MCF 10A (cell line): ENCODE measurements at regions not wholly inside any gene's neighbourhood (a gene's known extent, or its start where the extent isn't known, plus 50 kb on each side); places are given as distances from the start of the nearest gene placed in this dataset.

ENCODE experiments used
- BruUV-seq: library from RNA; stranded (reverse); fragments of 400-500 nt; replicated peaks from 2 replicates; lab custom pipeline; 2021; lab: Mats Ljungman, UMichigan
- CTCF ChIA-PET: fragments of 300-600 bp; sonication (Branson Sonifier 250); formaldehyde crosslinking; extraction: SDS; loops from one replicate; lab custom pipeline; 2021; ENCODE audit warnings: antibody characterized with exemption, inconsistent platforms; lab: Yijun Ruan, JAX
- POLR2A ChIA-PET: fragments of 300-600, 350-650 bp; sonication (Branson Sonifier 250); formaldehyde crosslinking; extraction: SDS; loops from one replicate; lab custom pipeline; 2020; ENCODE audit warnings: antibody characterized with exemption, inconsistent platforms; lab: Yijun Ruan, JAX
- DNase-seq: peaks from one replicate; pipeline ENCODE4 v3.0.0-alpha.2; 2018; ENCODE audit not compliant: unreplicated experiment
- H3K27ac Mint-ChIP-seq: one replicate; pipeline ENCODE4 v1.8.0; 2022; ENCODE audit warnings: mild to moderate bottlenecking, low read depth, mixed read lengths; ENCODE audit not compliant: unreplicated experiment
- H3K27me3 Mint-ChIP-seq: one replicate; pipeline ENCODE4 v1.8.0; 2022; ENCODE audit warnings: mixed read lengths; ENCODE audit not compliant: insufficient read depth, unreplicated experiment
- H3K36me3 Mint-ChIP-seq: one replicate; pipeline ENCODE4 v1.8.0; 2022; ENCODE audit warnings: mild to moderate bottlenecking, moderate library complexity, mixed read lengths; ENCODE audit not compliant: insufficient read depth, unreplicated experiment
- H3K4me1 Mint-ChIP-seq: one replicate; pipeline ENCODE4 v1.8.0; 2022; ENCODE audit warnings: mixed read lengths; ENCODE audit not compliant: insufficient read depth, unreplicated experiment
- H3K4me3 Mint-ChIP-seq: one replicate; pipeline ENCODE4 v1.8.0; 2022; ENCODE audit warnings: mild to moderate bottlenecking, moderate library complexity, mixed read lengths; ENCODE audit not compliant: unreplicated experiment
- H3K9me3 Mint-ChIP-seq: one replicate; pipeline ENCODE4 v1.8.0; 2022; ENCODE audit warnings: mixed read lengths; ENCODE audit not compliant: unreplicated experiment
- intact Hi-C: fragments of 100-400 bp; cut with micrococcal nuclease; formaldehyde crosslinking; loops from 2 replicates; pipeline ENCODE4 v1.14.1; 2022
- TF ChIP-seq, protein P1 (sequence below): fragments of 200-600 bp; IDR thresholded peaks from one replicate; pipeline ENCODE4 v1.8.0; 2022; ENCODE audit warnings: antibody characterized with exemption, mild to moderate bottlenecking; ENCODE audit not compliant: unreplicated experiment

DNA sequence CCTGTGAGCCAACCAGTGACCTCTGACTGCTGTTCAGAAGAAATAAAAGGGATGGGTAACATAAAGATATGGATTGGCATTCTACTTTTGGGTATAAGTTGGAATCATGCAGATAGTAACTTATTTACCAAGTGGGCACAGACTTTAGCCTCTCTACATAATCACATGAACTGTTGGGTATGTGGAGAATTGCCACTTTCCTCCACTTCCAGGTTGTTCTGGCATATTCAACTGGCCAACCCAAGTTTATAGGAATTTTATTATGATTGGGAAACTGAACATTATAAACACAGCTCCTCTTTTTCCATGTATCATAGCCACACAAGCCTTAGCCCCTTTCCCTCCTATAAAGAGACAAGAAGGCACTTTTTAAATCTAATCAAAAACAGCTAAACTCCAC, 179.3 kb downstream of the RNF152 start:
- BruUV-seq: no TSS peak
- CTCF ChIA-PET: interaction anchor here (0.6 kb wide), 1 partner anchor 1097 kb away, joined by 5 read pairs; no protein-coding TSS in a partner anchor

DNA sequence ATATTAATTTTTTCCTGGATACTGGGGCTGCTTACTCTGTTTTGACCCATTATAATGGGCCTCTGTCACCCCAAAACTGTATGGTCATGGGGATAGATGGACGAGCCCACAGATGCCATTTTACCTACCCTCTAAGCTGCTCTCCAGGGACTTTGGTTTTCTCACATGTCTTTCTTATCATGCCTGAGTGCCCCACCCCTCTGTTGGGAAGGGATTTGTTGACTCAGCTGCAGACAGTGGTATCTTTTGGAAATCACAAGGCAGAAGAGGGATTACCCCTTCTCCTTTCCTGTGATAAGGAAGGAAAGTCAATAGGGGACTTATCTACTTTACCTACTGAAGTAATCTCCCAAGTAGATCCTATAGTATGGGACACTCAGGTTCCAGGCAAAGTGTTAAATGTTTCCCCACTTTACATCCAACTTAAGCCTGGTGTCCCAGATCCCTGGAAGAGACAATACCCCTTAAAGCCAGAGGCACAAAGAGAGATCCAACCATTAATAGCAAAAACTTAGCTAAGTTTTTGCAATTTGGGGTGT, 182.7 kb downstream of the RNF152 start:
- intact Hi-C loops: no loop called here
- BruUV-seq: no TSS peak
- POLR2A ChIA-PET: no interaction called here
- Mint-ChIP-seq H3K27me3 (no peaks in the 10 kb centered on the region), H3K36me3 (no peaks in the 10 kb centered on the region), H3K27ac (no peak overlapping the region), H3K9me3 (no peaks in the 10 kb centered on the region), H3K4me1 (no peaks in the 10 kb centered on the region), H3K4me3 (no peak overlapping the region)
- TF ChIP-seq, protein P1, sequence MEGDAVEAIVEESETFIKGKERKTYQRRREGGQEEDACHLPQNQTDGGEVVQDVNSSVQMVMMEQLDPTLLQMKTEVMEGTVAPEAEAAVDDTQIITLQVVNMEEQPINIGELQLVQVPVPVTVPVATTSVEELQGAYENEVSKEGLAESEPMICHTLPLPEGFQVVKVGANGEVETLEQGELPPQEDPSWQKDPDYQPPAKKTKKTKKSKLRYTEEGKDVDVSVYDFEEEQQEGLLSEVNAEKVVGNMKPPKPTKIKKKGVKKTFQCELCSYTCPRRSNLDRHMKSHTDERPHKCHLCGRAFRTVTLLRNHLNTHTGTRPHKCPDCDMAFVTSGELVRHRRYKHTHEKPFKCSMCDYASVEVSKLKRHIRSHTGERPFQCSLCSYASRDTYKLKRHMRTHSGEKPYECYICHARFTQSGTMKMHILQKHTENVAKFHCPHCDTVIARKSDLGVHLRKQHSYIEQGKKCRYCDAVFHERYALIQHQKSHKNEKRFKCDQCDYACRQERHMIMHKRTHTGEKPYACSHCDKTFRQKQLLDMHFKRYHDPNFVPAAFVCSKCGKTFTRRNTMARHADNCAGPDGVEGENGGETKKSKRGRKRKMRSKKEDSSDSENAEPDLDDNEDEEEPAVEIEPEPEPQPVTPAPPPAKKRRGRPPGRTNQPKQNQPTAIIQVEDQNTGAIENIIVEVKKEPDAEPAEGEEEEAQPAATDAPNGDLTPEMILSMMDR: no peak
- no peak for DNase-seq
- CTCF ChIA-PET: interaction anchor here (0.7 to 1.5 kb wide), 2 partner anchors 18 to 128 kb away, joined by 3 to 6 read pairs; no protein-coding TSS in a partner anchor

More for the DNA sequence above, 179.3 kb downstream of the RNF152 start:
- H3K9me3 Mint-ChIP-seq: no peaks in the 10 kb centered on the region
- no peak overlapping the region for H3K4me3 Mint-ChIP-seq
- intact Hi-C loops: no loop called here
- TF ChIP-seq, protein P1: no peak
- H3K4me1 Mint-ChIP-seq: no peaks in the 10 kb centered on the region
- no peaks in the 10 kb centered on the region for H3K36me3 Mint-ChIP-seq
- DNase-seq: no peak
- H3K27me3 Mint-ChIP-seq: no peaks in the 10 kb centered on the region
- POLR2A ChIA-PET: no interaction called here
- no peak overlapping the region for H3K27ac Mint-ChIP-seq

DNA sequence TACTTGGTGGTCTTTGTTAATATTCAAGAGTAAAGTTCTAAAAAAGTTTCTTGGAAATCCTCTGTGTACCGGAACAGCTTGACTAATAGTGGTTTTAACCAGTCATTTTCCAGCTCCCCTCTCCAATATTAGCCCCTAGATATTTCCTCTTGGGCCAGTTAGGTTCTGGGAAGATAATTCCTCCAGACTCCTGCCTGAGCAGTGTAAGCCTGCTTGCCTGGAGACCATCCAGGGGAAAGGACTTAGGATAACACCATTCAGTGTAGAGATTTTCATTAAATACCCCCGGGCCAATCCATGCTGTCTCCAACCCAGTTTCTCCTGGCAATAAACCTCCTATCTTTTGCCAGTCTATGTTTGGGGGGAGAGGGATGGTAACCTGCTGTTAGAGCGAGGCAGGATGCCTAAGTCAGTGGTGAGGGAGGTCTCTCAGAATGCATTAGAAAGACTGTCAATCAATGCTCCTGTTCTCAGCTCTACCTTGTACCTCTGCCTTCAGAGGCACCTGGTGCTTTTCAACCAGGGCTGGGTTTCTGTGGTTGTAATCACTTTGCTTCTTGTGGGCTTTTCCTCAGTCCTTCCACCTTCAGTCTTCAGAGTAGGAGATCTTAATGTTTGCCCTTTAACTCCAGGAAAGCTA, 186.4 kb downstream of the RNF152 start:
- ChIA-PET CTCF (no interaction called here), POLR2A (interaction anchor here (0.7 kb wide), 1 partner anchor 1052 kb away, joined by 3 read pairs; no protein-coding TSS in a partner anchor)
- TF ChIP-seq, protein P1: no peak
- Mint-ChIP-seq H3K4me1 (peaks cover 13% of the 10 kb centered on the region), H3K4me3 (no peak overlapping the region), H3K27ac (no peak overlapping the region), H3K36me3 (no peaks in the 10 kb centered on the region), H3K9me3 (no peaks in the 10 kb centered on the region), H3K27me3 (no peaks in the 10 kb centered on the region)
- BruUV-seq: no TSS peak
- intact Hi-C loops: no loop called here
- no peak for DNase-seq

DNA sequence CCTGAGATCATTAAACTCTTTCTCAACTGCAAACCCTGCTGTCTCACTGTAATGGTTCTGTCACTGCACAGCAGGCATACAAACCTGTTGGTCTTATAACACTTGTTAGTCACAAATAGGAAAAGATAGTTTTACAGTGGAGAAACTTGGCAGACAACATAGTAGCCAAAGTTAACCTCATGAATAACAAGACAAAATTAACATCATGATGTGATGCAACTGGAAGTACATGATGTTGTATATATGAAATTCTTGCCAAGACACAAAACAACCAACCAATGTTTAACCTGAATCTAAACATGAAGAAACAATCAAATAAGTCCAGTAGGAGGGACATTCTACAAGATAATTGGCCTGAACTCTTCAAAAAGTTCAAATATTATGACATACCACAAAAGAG, 189.3 kb downstream of the RNF152 start:
- DNase-seq: peak; percentile 13
- no TSS peak for BruUV-seq
- H3K9me3 Mint-ChIP-seq: no peaks in the 10 kb centered on the region
- TF ChIP-seq, protein P1: no peak
- no peaks in the 10 kb centered on the region for H3K27me3 Mint-ChIP-seq
- ChIA-PET POLR2A (no interaction called here), CTCF (no interaction called here)
- H3K4me1 Mint-ChIP-seq: peaks cover 13% of the 10 kb centered on the region
- no peak overlapping the region for H3K27ac Mint-ChIP-seq
- intact Hi-C loops: no loop called here
- H3K36me3 Mint-ChIP-seq: no peaks in the 10 kb centered on the region
- no peak overlapping the region for H3K4me3 Mint-ChIP-seq
